Occipital lobe (tissue), 1 donor: ENCODE measurements at regions not wholly inside any gene's neighbourhood (a gene's known extent, or its start where the extent isn't known, plus 50 kb on each side); places are given as distances from the start of the nearest gene placed in this dataset. TPM values are rescaled to one million over a fixed set of nuclear protein-coding genes. Genes with fewer than 3 reads are reported as not detected.

Experiments
- small RNA-seq: library from RNA; depleted of rRNA; stranded (forward); fragments of <200 nt; gene quantifications from one replicate; pipeline ENCODE3, GENCODE V24; 2014

Small RNA genes in the stretch of these regions (small RNA-seq; reads per million reads assigned to genes)
- gene Z82198.3 = not detected
